H1 (cell line): ENCODE measurements at regions not wholly inside any gene's neighbourhood (a gene's known extent, or its start where the extent isn't known, plus 50 kb on each side); places are given as distances from the start of the nearest gene placed in this dataset.

Experiments
- CTCF ChIA-PET: fragments of 300-600 bp; sonication (Branson Sonifier 250); formaldehyde crosslinking; loops from one replicate; lab custom pipeline; 2021; ENCODE audit not compliant: partially characterized antibody; lab: Charles Lee
- POLR2A ChIA-PET: fragments of 300-600 bp; sonication (Branson Sonifier 250); formaldehyde crosslinking; loops from one replicate; lab custom pipeline; 2021; ENCODE audit warnings: inconsistent platforms; ENCODE audit not compliant: partially characterized antibody; lab: Charles Lee
- DNase-seq, 2 experiments: peaks; one replicate each; pipeline versions ENCODE4 v3.0.0 to v3.0.0-alpha.2; 2010 to 2022; ENCODE audit warnings: low spot score in 2 of 2, low read depth in 1 of 2, mixed read lengths in 1 of 2
- FAIRE-seq: peaks from 2 replicates; lab custom pipeline; 2011; peaks lifted over from hg19 to GRCh38; lab: Jason Lieb, UNC
- H2AFZ ChIP-seq: 2 replicates; pipeline ENCODE4 v1.8.1; 2012; ENCODE audit warnings: low read length, inconsistent platforms
- H2AK5ac ChIP-seq: 2 replicates; pipeline ENCODE4 v1.6.1; 2013; ENCODE audit warnings: low read depth, low read length
- H2BK120ac ChIP-seq: replicated peaks from 2 replicates; pipeline ENCODE3; 2013; ENCODE audit warnings: low read depth, low read length, inconsistent platforms
- H2BK12ac ChIP-seq: 2 replicates; pipeline ENCODE4 v1.6.1; 2013; ENCODE audit warnings: low read depth, low read length
- H2BK15ac ChIP-seq: 2 replicates; pipeline ENCODE4 v1.6.1; 2013; ENCODE audit warnings: low read length
- H2BK20ac ChIP-seq: 2 replicates; pipeline ENCODE4 v1.6.1; 2013; ENCODE audit warnings: low read length
- H2BK5ac ChIP-seq: 2 replicates; pipeline ENCODE4 v1.6.1; 2013; ENCODE audit warnings: low read depth, low read length
- H3K14ac ChIP-seq: 2 replicates; pipeline ENCODE4 v1.6.1; 2013; ENCODE audit warnings: inconsistent platforms; ENCODE audit not compliant: insufficient read length
- H3K18ac ChIP-seq: 2 replicates; pipeline ENCODE4 v1.6.1; 2013; ENCODE audit warnings: low read length; ENCODE audit errors: extremely low read depth
- H3K23ac ChIP-seq: 2 replicates; pipeline ENCODE4 v1.6.1; 2013; ENCODE audit warnings: inconsistent platforms; ENCODE audit not compliant: insufficient read length
- H3K23me2 ChIP-seq: 2 replicates; pipeline ENCODE4 v1.6.1; 2013; ENCODE audit warnings: low read depth, low read length
- H3K27ac ChIP-seq: 2 replicates; pipeline ENCODE4 v1.6.1; 2011; ENCODE audit warnings: low read depth, low read length, inconsistent platforms
- H3K27me3 ChIP-seq, 4 experiments: replicated peaks in 1 of 4; 1 replicate in 1 of 4; 2 replicates in 3 of 4; pipeline versions ENCODE4 v1.6.1 to v1.8.1; 2011 to 2013; ENCODE audit warnings: low read length in 3 of 4, mild to moderate bottlenecking in 3 of 4, inconsistent platforms in 2 of 4, mixed read lengths in 2 of 4, moderate library complexity in 1 of 4; ENCODE audit not compliant: control insufficient read depth in 3 of 4, insufficient read depth in 3 of 4; ENCODE audit errors: extremely low read depth in 1 of 4
- H3K36me3 ChIP-seq, 4 experiments: 2 replicates each; pipeline versions ENCODE4 v1.6.1 to v1.8.1; 2011 to 2013; ENCODE audit warnings: mild to moderate bottlenecking in 4 of 4, low read length in 3 of 4, moderate library complexity in 2 of 4, control low read depth in 1 of 4, inconsistent platforms in 1 of 4; ENCODE audit not compliant: insufficient read depth in 4 of 4, control insufficient read depth in 2 of 4
- H3K4ac ChIP-seq: replicated peaks from 2 replicates; pipeline ENCODE3; 2013; ENCODE audit warnings: low read length, low read depth, mixed read lengths, inconsistent platforms; ENCODE audit not compliant: insufficient read length
- H3K4me1 ChIP-seq, 4 experiments: replicated peaks in 1 of 4; 1 replicate in 1 of 4; 2 replicates in 3 of 4; pipeline versions ENCODE4 v1.6.1 to v1.8.1; 2011 to 2013; ENCODE audit warnings: low read length in 3 of 4, inconsistent platforms in 2 of 4, mixed read lengths in 1 of 4; ENCODE audit not compliant: insufficient read depth in 4 of 4, control insufficient read depth in 3 of 4
- H3K4me2 ChIP-seq, 2 experiments: 2 replicates each; pipeline versions ENCODE4 v1.6.1 to v1.8.1; 2011 to 2013; ENCODE audit warnings: low read depth in 2 of 2, low read length in 2 of 2, control low read depth in 1 of 2, inconsistent platforms in 1 of 2, mild to moderate bottlenecking in 1 of 2; ENCODE audit not compliant: insufficient read depth in 1 of 2
- H3K4me3 ChIP-seq, 4 experiments: fragments of 200-600, 300-600 bp in 1 of 4; sonication (generic), shearing (Covaris generic), sonication (Bioruptor Twin) in 1 of 4; 2 replicates each; pipeline versions ENCODE4 v1.5.1 to v1.8.1; 2011 to 2016; ENCODE audit warnings: low read length in 4 of 4, low read depth in 3 of 4, control low read depth in 2 of 4, inconsistent platforms in 2 of 4, mild to moderate bottlenecking in 2 of 4, mixed read lengths in 1 of 4, moderate library complexity in 1 of 4; ENCODE audit not compliant: insufficient read depth in 2 of 4; ENCODE audit errors: extremely low read depth in 1 of 4
- H3K56ac ChIP-seq: replicated peaks from 2 replicates; pipeline ENCODE3; 2013; ENCODE audit warnings: low read depth, mild to moderate bottlenecking, mixed read lengths, low read length, inconsistent platforms; ENCODE audit not compliant: insufficient read length
- H3K79me1 ChIP-seq: 2 replicates; pipeline ENCODE4 v1.6.1; 2013; ENCODE audit warnings: low read depth, low read length, control low read depth
- H3K79me2 ChIP-seq, 2 experiments: 2 replicates each; pipeline versions ENCODE4 v1.6.1 to v1.8.1; 2012 to 2013; ENCODE audit warnings: low read length in 2 of 2, mild to moderate bottlenecking in 2 of 2, inconsistent platforms in 1 of 2; ENCODE audit not compliant: insufficient read depth in 2 of 2, control insufficient read depth in 1 of 2
- H3K9ac ChIP-seq, 4 experiments: replicated peaks in 1 of 4; 1 replicate in 1 of 4; 2 replicates in 3 of 4; pipeline versions ENCODE4 v1.6.1 to v1.8.1; 2011 to 2013; ENCODE audit warnings: low read depth in 3 of 4, low read length in 3 of 4, control low read depth in 2 of 4, mild to moderate bottlenecking in 2 of 4, moderate library complexity in 2 of 4, inconsistent platforms in 1 of 4; ENCODE audit errors: extremely low read depth in 1 of 4
- H3K9me3 ChIP-seq, 2 experiments: 2 replicates each; pipeline versions ENCODE4 v1.6.1 to v1.8.1; 2012 to 2013; ENCODE audit warnings: mild to moderate bottlenecking in 2 of 2, moderate library complexity in 2 of 2, control low read depth in 1 of 2, inconsistent platforms in 1 of 2, low read depth in 1 of 2, low read length in 1 of 2, mixed read lengths in 1 of 2; ENCODE audit not compliant: insufficient read depth in 2 of 2
- H4K20me1 ChIP-seq, 2 experiments: replicated peaks in 1 of 2; 2 replicates each; pipeline versions ENCODE3 to v1.8.1; 2011 to 2013; ENCODE audit warnings: inconsistent platforms in 2 of 2, low read length in 2 of 2, mild to moderate bottlenecking in 1 of 2; ENCODE audit not compliant: insufficient read depth in 2 of 2, control insufficient read depth in 1 of 2
- H4K5ac ChIP-seq: 2 replicates; pipeline ENCODE4 v1.6.1; 2013; ENCODE audit warnings: low read length, low read depth, mixed read lengths, inconsistent platforms; ENCODE audit not compliant: insufficient read length
- H4K8ac ChIP-seq: 2 replicates; pipeline ENCODE4 v1.8.0; 2013; ENCODE audit warnings: mild to moderate bottlenecking, moderate library complexity, low read length, inconsistent platforms; ENCODE audit not compliant: insufficient read depth; ENCODE audit errors: extremely low read depth
- H4K91ac ChIP-seq: replicated peaks from 2 replicates; pipeline ENCODE3; 2013; ENCODE audit warnings: low read length, mixed read lengths, inconsistent platforms; ENCODE audit not compliant: insufficient read length
- ATF3 ChIP-seq: IDR thresholded peaks from 2 replicates; pipeline ENCODE4 v1.6.1; 2011; ENCODE audit warnings: low read depth, mild to moderate bottlenecking, low read length; ENCODE audit not compliant: insufficient read depth
- BACH1 ChIP-seq: IDR thresholded peaks from 2 replicates; pipeline ENCODE4 v1.6.1; 2012; ENCODE audit warnings: low read length, improper control_type of control experiment
- BRCA1 ChIP-seq: IDR thresholded peaks from 2 replicates; pipeline ENCODE4 v1.6.1; 2012; ENCODE audit warnings: low read depth, low read length, improper control_type of control experiment
- EGR1 ChIP-seq: IDR thresholded peaks from 2 replicates; pipeline ENCODE4 v1.6.1; 2011; ENCODE audit warnings: low read depth, low read length, borderline replicate concordance
- FOSL1 ChIP-seq: IDR thresholded peaks from 2 replicates; pipeline ENCODE4 v1.6.1; 2011; ENCODE audit warnings: mild to moderate bottlenecking, low read depth, low read length, moderate library complexity; ENCODE audit not compliant: insufficient read depth
- JUND ChIP-seq: IDR thresholded peaks from 2 replicates; pipeline ENCODE4 v1.6.1; 2011; ENCODE audit warnings: mild to moderate bottlenecking, improper control_type of control experiment, low read length
- NANOG ChIP-seq: IDR thresholded peaks from 2 replicates; pipeline ENCODE4 v1.6.1; 2011; ENCODE audit warnings: low read length, low read depth, mild to moderate bottlenecking, inconsistent platforms; ENCODE audit not compliant: insufficient read depth, poor library complexity, severe bottlenecking
- NRF1 ChIP-seq: IDR thresholded peaks from 2 replicates; pipeline ENCODE4 v1.6.1; 2011; ENCODE audit warnings: mild to moderate bottlenecking, low read depth, low read length, improper control_type of control experiment
- RBBP5 ChIP-seq: IDR thresholded peaks from 2 replicates; pipeline ENCODE4 v1.7.1; 2012; ENCODE audit warnings: low read depth, mild to moderate bottlenecking, inconsistent platforms, low read length, moderate library complexity, borderline replicate concordance
- SIRT6 ChIP-seq: IDR thresholded peaks from one replicate; pipeline ENCODE4 v1.7.1; 2012; ENCODE audit warnings: low read length, inconsistent platforms
- SIX5 ChIP-seq: IDR thresholded peaks from 2 replicates; pipeline ENCODE4 v1.6.1; 2011; ENCODE audit warnings: mild to moderate bottlenecking, low read depth, low read length
- SP1 ChIP-seq: IDR thresholded peaks from 2 replicates; pipeline ENCODE4 v1.6.1; 2011; ENCODE audit warnings: low read depth, low read length
- USF2 ChIP-seq: IDR thresholded peaks from 2 replicates; pipeline ENCODE4 v1.6.1; 2011; ENCODE audit warnings: low read length, improper control_type of control experiment
- WGBS, 2 experiments: shearing (Covaris generic) in 1 of 2; methylation state at CpG; one replicate each; pipeline versions ENCODE4 v1.1.6 to v1.1.7; 2013 to 2015; ENCODE audit warnings: low lambda C conversion rate in 2 of 2, mixed read lengths in 2 of 2, inconsistent platforms in 1 of 2, low coverage in 1 of 2, missing lambda C conversion rate in 1 of 2; ENCODE audit not compliant: insufficient replicate concordance in 2 of 2, insufficient coverage in 1 of 2, insufficient read length in 1 of 2; ENCODE audit errors: extremely low coverage in 1 of 2, missing lambda C conversion rate in 1 of 2; 5-methylcytosine and 5-hydroxymethylcytosine counted together

GRCh38 chr12:77339610-77340009 is 274.2 kb upstream of the E2F7 start:
- POLR2A ChIA-PET, result no interaction called here
- no peak for FAIRE-seq
- H3K4me1 ChIP-seq, result peaks cover 0 to 2% (median 0%) of the 10 kb centered on the region in 4 experiments; a peak in 3 of 7 replicates
- TF ChIP-seq RBBP5, result no peak
- no peak for TF ChIP-seq USF2
- TF ChIP-seq EGR1, result no peak
- no peak for TF ChIP-seq NRF1
- TF ChIP-seq SIRT6, result no peak
- TF ChIP-seq SP1, result no peak
- TF ChIP-seq BACH1, result no peak
- TF ChIP-seq BRCA1, result no peak
- no peak for TF ChIP-seq NANOG
- no peak for TF ChIP-seq JUND
- TF ChIP-seq SIX5, result no peak
- no peak for TF ChIP-seq ATF3
- TF ChIP-seq FOSL1, result no peak

More at GRCh38 chr12:77339610-77340009, 274.2 kb upstream of the E2F7 start:
- H3K27ac ChIP-seq, result no peak overlapping the region
- H3K4me2 ChIP-seq, result no peak overlapping the region
- H3K9ac ChIP-seq, result no peak overlapping the region
- no peaks in the 10 kb centered on the region for H3K23me2 ChIP-seq
- H4K5ac ChIP-seq, result no peak overlapping the region
- 92% methylated on average over 1 of the region's 1 CpG; no CpG with 5 or more reads in 1 of the 2 experiments for WGBS, 2 experiments
- no peak overlapping the region for H3K4ac ChIP-seq
- CTCF ChIA-PET, result interaction anchor here (1.0 to 1.9 kb wide), 2 partner anchors 10 to 346 kb away, joined by 4 read pairs; no protein-coding TSS in a partner anchor
- H2BK15ac ChIP-seq, result no peak overlapping the region
- no peak overlapping the region for H4K8ac ChIP-seq
- no peak for DNase-seq
- H2BK5ac ChIP-seq, result no peak overlapping the region
- no peaks in the 10 kb centered on the region for H3K79me1 ChIP-seq
- no peaks in the 10 kb centered on the region for H3K9me3 ChIP-seq
- no peaks in the 10 kb centered on the region for H3K36me3 ChIP-seq
- H4K91ac ChIP-seq, result no peak overlapping the region
- H2BK20ac ChIP-seq, result no peak overlapping the region
- no peak overlapping the region for H3K56ac ChIP-seq
- no peak overlapping the region for H2BK12ac ChIP-seq
- no peak overlapping the region for H3K14ac ChIP-seq
- H4K20me1 ChIP-seq, result no peaks in the 10 kb centered on the region
- no peak overlapping the region for H2BK120ac ChIP-seq
- H3K27me3 ChIP-seq, result no peaks in the 10 kb centered on the region
- no peak overlapping the region for H2AFZ ChIP-seq
- H3K4me3 ChIP-seq, result no peak overlapping the region
- H2AK5ac ChIP-seq, result no peak overlapping the region
- no peak overlapping the region for H3K23ac ChIP-seq
- H3K79me2 ChIP-seq, result no peaks in the 10 kb centered on the region
- no peak overlapping the region for H3K18ac ChIP-seq
